Left renal cortex interstitium (tissue), 4 donors: ENCODE measurements at regions not wholly inside any gene's neighbourhood (a gene's known extent, or its start where the extent isn't known, plus 50 kb on each side); places are given as distances from the start of the nearest gene placed in this dataset.

ENCODE experiments used
- DNase-seq, 4 donors: peaks; one replicate each; pipeline ENCODE4 v3.0.0-alpha.2; 2013; ENCODE audit warnings: low read depth in 4 of 4, low spot score in 2 of 4, missing footprints in 1 of 4

GRCh38 chr4:108342325-108342970 is 173.7 kb upstream of the LEF1 start:
- no peak for DNase-seq

GRCh38 chr4:108337923-108338322 is 169.2 kb upstream of the LEF1 start:
- no peak for DNase-seq

- DNase-seq = no peak
Measured at GRCh38 chr4:108336076-108336475, 167.3 kb upstream of the LEF1 start.

- DNase-seq = no peak
Measured at GRCh38 chr4:108335081-108335480, 166.3 kb upstream of the LEF1 start.

- DNase-seq = no peak
Measured at GRCh38 chr4:108334031-108334430, 165.3 kb upstream of the LEF1 start.

- DNase-seq = no peak
Measured at GRCh38 chr4:108333353-108333942, 164.7 kb upstream of the LEF1 start.

- no peak for DNase-seq
Measured at GRCh38 chr4:108331905-108332632, 163.3 kb upstream of the LEF1 start.

- no peak for DNase-seq
Measured at GRCh38 chr4:108328383-108328732, 159.6 kb upstream of the LEF1 start.

- no peak for DNase-seq
Measured at GRCh38 chr4:108327642-108328382, 159.1 kb upstream of the LEF1 start.

GRCh38 chr4:108325561-108325960 is 156.8 kb upstream of the LEF1 start:
- DNase-seq = no peak

- no peak for DNase-seq
Measured at GRCh38 chr4:108324450-108324849, 155.7 kb upstream of the LEF1 start.

GRCh38 chr4:108322497-108322896 is 153.8 kb upstream of the LEF1 start:
- no peak for DNase-seq

GRCh38 chr4:108320061-108320460 is 151.3 kb upstream of the LEF1 start:
- DNase-seq = peak in 1 of 4 donors; percentile 15

GRCh38 chr4:108317377-108317776 is 148.6 kb upstream of the LEF1 start:
- no peak for DNase-seq

- no peak for DNase-seq
Measured at GRCh38 chr4:108315694-108316093, 147.0 kb upstream of the LEF1 start.

- no peak for DNase-seq
Measured at GRCh38 chr4:108314900-108315589, 146.3 kb upstream of the LEF1 start.

GRCh38 chr4:108313546-108314339 is 145.0 kb upstream of the LEF1 start:
- DNase-seq = no peak

- no peak for DNase-seq
Measured at GRCh38 chr4:108311313-108311712, 142.6 kb upstream of the LEF1 start.

- no peak for DNase-seq
Measured at GRCh38 chr4:108303488-108304177, 134.9 kb upstream of the LEF1 start.
